ENCODE measurements at regions not wholly inside any gene's neighbourhood (a gene's known extent, or its start where the extent isn't known, plus 50 kb on each side); places are given as distances from the start of the nearest gene placed in this dataset.

GRCh38 chr18:60471652-60472051, 99.1 kb upstream of the MC4R start:
- Histone ChIP-seq H3K27me3 (ENCODE audit: insufficient read depth, low read length) (no peaks in the 10 kb centered on the region), H3K4me1 (ENCODE audit: insufficient read depth, low read length) (peaks cover 9% of the 10 kb centered on the region), H3K36me3 (ENCODE audit: insufficient read depth, low read length) (no peaks in the 10 kb centered on the region), H3K4me3 (ENCODE audit: insufficient read depth, low read depth, low read length) (no peak overlapping the region), H3K4me2 (ENCODE audit: low read length) (no peak overlapping the region), H3K9ac (ENCODE audit: low read length) (no peak overlapping the region), H3K27ac (ENCODE audit: low read depth, low read length) (peak overlapping the region; percentile 42), H4K20me1 (ENCODE audit: insufficient read depth, low read length) (no peaks in the 10 kb centered on the region), H3K79me2 (ENCODE audit: insufficient read depth, low read length) (no peaks in the 10 kb centered on the region), H3K9me3 (ENCODE audit: insufficient read depth, low read depth, low read length) (no peaks in the 10 kb centered on the region), H2AFZ (ENCODE audit: low read depth, low read length) (no peak overlapping the region)
- FAIRE-seq, result no peak
- Mint-ChIP-seq H3K4me3 (ENCODE audit: unreplicated experiment) (no peak overlapping the region), H3K27me3 (ENCODE audit: low read depth, unreplicated experiment) (no peaks in the 10 kb centered on the region), H3K36me3 (ENCODE audit: low read depth, unreplicated experiment) (no peaks in the 10 kb centered on the region), H3K4me1 (ENCODE audit: low read depth, unreplicated experiment) (peaks cover 2% of the 10 kb centered on the region), H3K27ac (ENCODE audit: unreplicated experiment) (no peak overlapping the region), H3K9me3 (ENCODE audit: unreplicated experiment) (no peaks in the 10 kb centered on the region)
- DNase-seq (ENCODE audit: low read depth), result peak; percentile 85
- TF ChIP-seq EZH2 (IDR thresholded peaks at IDR 0.05; ENCODE audit: insufficient read depth, low read length) (no peak), CTCF (IDR thresholded peaks at IDR 0.05; ENCODE audit: insufficient read depth, low read depth, low read length) (no peak)

DNA sequence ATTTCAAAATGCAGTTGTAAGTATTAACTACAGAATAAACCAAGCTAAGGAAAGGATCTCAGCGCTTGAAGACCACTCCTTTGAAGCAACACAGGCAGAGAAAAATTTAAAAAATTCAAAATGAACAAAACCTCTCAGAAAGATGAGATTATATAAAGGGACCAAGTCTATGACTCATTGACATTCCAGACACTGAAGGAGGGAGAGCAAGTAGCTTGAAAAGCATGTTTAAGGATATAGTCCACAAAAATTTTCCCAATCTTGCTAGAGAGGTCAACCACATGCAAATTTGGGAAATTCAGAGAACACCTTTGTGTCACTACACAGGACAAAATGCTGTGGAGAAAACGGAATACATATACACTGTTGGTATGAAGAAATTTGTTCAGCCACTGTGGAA, 112.6 kb upstream of the MC4R start:
- Histone ChIP-seq H3K36me3 (ENCODE audit: insufficient read depth, low read length) (no peaks in the 10 kb centered on the region), H3K79me2 (ENCODE audit: insufficient read depth, low read length) (no peaks in the 10 kb centered on the region), H3K9ac (ENCODE audit: low read length) (no peak overlapping the region), H3K27ac (ENCODE audit: low read depth, low read length) (peak overlapping the region; percentile 3), H3K4me1 (ENCODE audit: insufficient read depth, low read length) (peaks cover 10% of the 10 kb centered on the region), H3K4me3 (ENCODE audit: insufficient read depth, low read depth, low read length) (no peak overlapping the region), H2AFZ (ENCODE audit: low read depth, low read length) (no peak overlapping the region), H3K27me3 (ENCODE audit: insufficient read depth, low read length) (no peaks in the 10 kb centered on the region), H3K9me3 (ENCODE audit: insufficient read depth, low read depth, low read length) (no peaks in the 10 kb centered on the region), H3K4me2 (ENCODE audit: low read length) (peak overlapping the region; percentile 43), H4K20me1 (ENCODE audit: insufficient read depth, low read length) (no peaks in the 10 kb centered on the region)
- Mint-ChIP-seq H3K36me3 (ENCODE audit: low read depth, unreplicated experiment) (no peaks in the 10 kb centered on the region), H3K4me1 (ENCODE audit: low read depth, unreplicated experiment) (peaks cover 13% of the 10 kb centered on the region), H3K27ac (ENCODE audit: unreplicated experiment) (no peak overlapping the region), H3K4me3 (ENCODE audit: unreplicated experiment) (no peak overlapping the region), H3K27me3 (ENCODE audit: low read depth, unreplicated experiment) (no peaks in the 10 kb centered on the region), H3K9me3 (ENCODE audit: unreplicated experiment) (no peaks in the 10 kb centered on the region)
- TF ChIP-seq EZH2 (IDR thresholded peaks at IDR 0.05; ENCODE audit: insufficient read depth, low read length), result no peak
- TF ChIP-seq CTCF (IDR thresholded peaks at IDR 0.05; ENCODE audit: insufficient read depth, low read depth, low read length), result no peak
- FAIRE-seq (peak; percentile 73), DNase-seq (ENCODE audit: low read depth) (peak; percentile 76)

DNA sequence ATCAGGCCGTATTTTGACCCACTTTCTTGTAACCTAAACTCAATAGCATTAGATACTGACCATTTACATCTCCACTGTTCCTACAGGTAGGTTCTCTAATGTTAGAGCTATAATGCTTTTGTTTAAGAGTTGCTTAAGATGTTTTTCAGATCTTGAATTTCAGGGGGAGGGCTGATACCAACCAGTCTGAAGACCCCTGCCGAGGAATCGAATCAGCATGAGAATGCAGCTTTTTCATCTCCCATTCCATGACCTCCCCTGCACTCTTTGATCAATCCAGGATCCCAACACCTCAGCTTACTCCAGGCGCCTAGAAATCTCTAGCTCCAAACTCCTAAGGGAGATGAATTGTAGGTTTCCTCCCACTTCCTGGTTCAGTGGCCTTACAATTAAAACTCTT, 120.5 kb upstream of the MC4R start:
- TF ChIP-seq CTCF (IDR thresholded peaks at IDR 0.05; ENCODE audit: insufficient read depth, low read depth, low read length), result no peak
- no peak for TF ChIP-seq EZH2 (IDR thresholded peaks at IDR 0.05; ENCODE audit: insufficient read depth, low read length)
- no peak overlapping the region for H3K4me3 ChIP-seq (ENCODE audit: insufficient read depth, low read depth, low read length)
- no peak overlapping the region for H3K9ac ChIP-seq (ENCODE audit: low read length)
- no peaks in the 10 kb centered on the region for H3K27me3 ChIP-seq (ENCODE audit: insufficient read depth, low read length)
- no peaks in the 10 kb centered on the region for H3K9me3 ChIP-seq (ENCODE audit: insufficient read depth, low read depth, low read length)
- no peaks in the 10 kb centered on the region for H3K79me2 ChIP-seq (ENCODE audit: insufficient read depth, low read length)
- no peaks in the 10 kb centered on the region for H3K4me1 Mint-ChIP-seq (ENCODE audit: low read depth, unreplicated experiment)
- no peak overlapping the region for H3K27ac Mint-ChIP-seq (ENCODE audit: unreplicated experiment)
- no peaks in the 10 kb centered on the region for H3K4me1 ChIP-seq (ENCODE audit: insufficient read depth, low read length)
- no peaks in the 10 kb centered on the region for H3K36me3 Mint-ChIP-seq (ENCODE audit: low read depth, unreplicated experiment)
- H2AFZ ChIP-seq (ENCODE audit: low read depth, low read length), result no peak overlapping the region
- no peaks in the 10 kb centered on the region for H3K27me3 Mint-ChIP-seq (ENCODE audit: low read depth, unreplicated experiment)
- no peaks in the 10 kb centered on the region for H4K20me1 ChIP-seq (ENCODE audit: insufficient read depth, low read length)
- H3K27ac ChIP-seq (ENCODE audit: low read depth, low read length), result no peak overlapping the region
- FAIRE-seq (no peak), DNase-seq (ENCODE audit: low read depth) (no peak)
- no peaks in the 10 kb centered on the region for H3K36me3 ChIP-seq (ENCODE audit: insufficient read depth, low read length)
- H3K4me3 Mint-ChIP-seq (ENCODE audit: unreplicated experiment), result no peak overlapping the region
- no peaks in the 10 kb centered on the region for H3K9me3 Mint-ChIP-seq (ENCODE audit: unreplicated experiment)
- no peak overlapping the region for H3K4me2 ChIP-seq (ENCODE audit: low read length)

All from astrocyte (in vitro differentiated cells and primary cell).